Upper lobe of right lung (tissue), 1 donor: ENCODE measurements at regions not wholly inside any gene's neighbourhood (a gene's known extent, or its start where the extent isn't known, plus 50 kb on each side); places are given as distances from the start of the nearest gene placed in this dataset.

ENCODE experiments used
- ATAC-seq: fragments of 200-7000 bp; cut with Tn5 transposase; one replicate; pipeline ENCODE4 v1.9.1; 2020; ENCODE audit warnings: mild to moderate bottlenecking, moderate library complexity
- DNase-seq: peaks from one replicate; pipeline ENCODE4 v3.0.0-alpha.2; 2020
- H3K27ac ChIP-seq: fragments of 200-600 bp; one replicate; pipeline ENCODE4 v1.8.0; 2022
- H3K27me3 ChIP-seq: fragments of 200-600 bp; one replicate; pipeline ENCODE4 v1.8.0; 2022; ENCODE audit warnings: mild to moderate bottlenecking
- H3K36me3 ChIP-seq: fragments of 200-600 bp; one replicate; pipeline ENCODE4 v1.8.0; 2022
- H3K4me1 ChIP-seq: fragments of 200-600 bp; one replicate; pipeline ENCODE4 v1.8.0; 2022
- H3K4me3 ChIP-seq: fragments of 200-600 bp; one replicate; pipeline ENCODE4 v1.8.0; 2022; ENCODE audit warnings: mild to moderate bottlenecking
- H3K9me3 ChIP-seq: fragments of 200-600 bp; one replicate; pipeline ENCODE4 v1.8.0; 2022
- intact Hi-C: fragments of 100-400 bp; cut with DNase I; formaldehyde crosslinking; loops from one replicate; pipeline ENCODE4 v1.11.0; 2022
- TF ChIP-seq, protein P1 (sequence below): fragments of 200-600 bp; IDR thresholded peaks from one replicate; pipeline ENCODE4 v1.8.0; 2022; ENCODE audit warnings: antibody characterized with exemption
- donor health status: DM: no; HTN: yes; CAD: no; lungs with severe emphysema.

DNA sequence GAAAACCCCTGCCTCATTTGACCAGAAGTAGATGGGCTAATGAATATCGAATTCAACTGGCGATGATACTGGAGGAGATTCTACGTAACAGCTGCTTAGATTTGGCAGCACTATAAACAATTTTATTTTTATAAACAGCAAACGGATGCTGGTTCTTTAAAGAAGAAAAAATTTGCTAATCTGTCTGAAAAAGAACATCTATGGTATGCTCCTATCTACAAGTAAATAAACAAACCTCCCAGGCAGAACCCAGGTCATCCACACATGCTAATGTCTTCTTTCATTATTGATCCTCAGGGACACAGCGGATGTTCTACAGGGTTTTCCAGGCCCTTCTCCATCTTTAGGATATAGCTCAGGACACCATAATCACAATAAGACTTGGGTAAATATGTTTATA, 291.3 kb downstream of the ALDH8A1 start:
- no peak for DNase-seq

DNA sequence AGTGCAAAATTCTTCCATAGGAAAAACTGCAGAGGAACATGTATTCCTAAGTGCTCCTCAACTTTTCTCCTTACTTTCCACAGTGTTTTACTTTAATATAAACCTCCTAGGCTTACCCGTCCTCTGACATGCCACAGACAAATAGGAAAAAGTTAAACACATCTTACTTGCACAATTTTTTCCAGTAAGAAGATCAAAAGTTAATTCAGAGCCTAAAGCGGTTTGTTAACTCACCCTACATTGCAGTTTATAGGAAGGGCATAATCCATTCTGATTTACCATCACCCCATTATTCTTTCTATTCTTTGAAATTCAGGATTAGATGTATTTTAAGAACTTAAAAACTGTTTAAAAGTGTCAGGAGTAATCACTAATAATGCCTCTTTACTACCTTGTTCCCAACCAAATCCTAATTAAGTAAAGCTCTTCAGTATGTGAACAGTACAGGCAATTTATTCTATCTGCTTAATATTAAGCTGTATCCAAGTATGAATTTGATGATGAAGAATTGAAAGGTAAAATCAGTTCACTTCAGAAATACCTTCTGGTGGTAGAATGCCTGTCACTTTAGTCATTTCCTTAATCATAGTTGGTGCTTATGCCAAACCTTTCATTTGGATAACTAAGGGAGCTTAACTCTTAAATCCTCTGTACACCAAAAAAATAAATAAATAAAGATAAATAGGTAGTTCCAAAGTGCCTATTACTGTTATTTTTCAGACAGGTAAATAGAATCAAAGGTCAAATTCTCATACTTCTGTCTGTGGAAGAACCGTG, 292.0 kb downstream of the ALDH8A1 start:
- H3K4me3 ChIP-seq, result no peak overlapping the region
- H3K9me3 ChIP-seq, result no peaks in the 10 kb centered on the region
- H3K27me3 ChIP-seq, result no peaks in the 10 kb centered on the region
- no peak for ATAC-seq
- H3K4me1 ChIP-seq, result no peaks in the 10 kb centered on the region
- intact Hi-C loops, result no loop called here
- H3K36me3 ChIP-seq, result no peaks in the 10 kb centered on the region
- H3K27ac ChIP-seq, result no peak overlapping the region
- DNase-seq, result no peak
- TF ChIP-seq, protein P1, sequence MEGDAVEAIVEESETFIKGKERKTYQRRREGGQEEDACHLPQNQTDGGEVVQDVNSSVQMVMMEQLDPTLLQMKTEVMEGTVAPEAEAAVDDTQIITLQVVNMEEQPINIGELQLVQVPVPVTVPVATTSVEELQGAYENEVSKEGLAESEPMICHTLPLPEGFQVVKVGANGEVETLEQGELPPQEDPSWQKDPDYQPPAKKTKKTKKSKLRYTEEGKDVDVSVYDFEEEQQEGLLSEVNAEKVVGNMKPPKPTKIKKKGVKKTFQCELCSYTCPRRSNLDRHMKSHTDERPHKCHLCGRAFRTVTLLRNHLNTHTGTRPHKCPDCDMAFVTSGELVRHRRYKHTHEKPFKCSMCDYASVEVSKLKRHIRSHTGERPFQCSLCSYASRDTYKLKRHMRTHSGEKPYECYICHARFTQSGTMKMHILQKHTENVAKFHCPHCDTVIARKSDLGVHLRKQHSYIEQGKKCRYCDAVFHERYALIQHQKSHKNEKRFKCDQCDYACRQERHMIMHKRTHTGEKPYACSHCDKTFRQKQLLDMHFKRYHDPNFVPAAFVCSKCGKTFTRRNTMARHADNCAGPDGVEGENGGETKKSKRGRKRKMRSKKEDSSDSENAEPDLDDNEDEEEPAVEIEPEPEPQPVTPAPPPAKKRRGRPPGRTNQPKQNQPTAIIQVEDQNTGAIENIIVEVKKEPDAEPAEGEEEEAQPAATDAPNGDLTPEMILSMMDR, result no peak

More for the DNA sequence above, 291.3 kb downstream of the ALDH8A1 start:
- Histone ChIP-seq H3K4me1 (no peaks in the 10 kb centered on the region), H3K4me3 (no peak overlapping the region), H3K9me3 (no peaks in the 10 kb centered on the region), H3K36me3 (no peaks in the 10 kb centered on the region), H3K27ac (no peak overlapping the region), H3K27me3 (no peaks in the 10 kb centered on the region)
- no peak for ATAC-seq
- intact Hi-C loops, result no loop called here
- TF ChIP-seq, protein P1, result no peak

DNA sequence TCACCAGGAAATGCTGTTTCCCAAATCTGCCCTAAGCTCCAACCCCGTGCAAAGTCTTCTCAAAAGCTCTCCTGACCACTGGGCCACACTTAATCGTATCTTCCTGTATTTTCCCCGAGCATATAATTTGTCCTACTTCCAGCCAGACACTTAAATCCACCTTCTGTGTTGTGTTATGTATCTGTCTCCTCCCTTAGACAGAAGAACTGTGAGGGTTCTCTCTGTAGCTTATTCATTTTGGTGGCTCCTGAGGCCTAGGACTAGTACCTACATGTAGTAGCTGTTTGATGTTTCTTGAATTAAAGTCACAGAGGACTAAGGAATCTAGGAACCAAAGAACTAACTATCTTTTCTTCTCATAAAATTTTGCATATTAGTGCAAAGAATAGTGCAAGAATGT, 292.6 kb downstream of the ALDH8A1 start:
- H3K36me3 ChIP-seq, result no peaks in the 10 kb centered on the region
- no peaks in the 10 kb centered on the region for H3K9me3 ChIP-seq
- H3K27me3 ChIP-seq, result no peaks in the 10 kb centered on the region
- TF ChIP-seq, protein P1, result no peak
- intact Hi-C loops, result no loop called here
- H3K4me1 ChIP-seq, result no peaks in the 10 kb centered on the region
- ATAC-seq, result no peak
- no peak overlapping the region for H3K4me3 ChIP-seq
- no peak for DNase-seq
- no peak overlapping the region for H3K27ac ChIP-seq

DNA sequence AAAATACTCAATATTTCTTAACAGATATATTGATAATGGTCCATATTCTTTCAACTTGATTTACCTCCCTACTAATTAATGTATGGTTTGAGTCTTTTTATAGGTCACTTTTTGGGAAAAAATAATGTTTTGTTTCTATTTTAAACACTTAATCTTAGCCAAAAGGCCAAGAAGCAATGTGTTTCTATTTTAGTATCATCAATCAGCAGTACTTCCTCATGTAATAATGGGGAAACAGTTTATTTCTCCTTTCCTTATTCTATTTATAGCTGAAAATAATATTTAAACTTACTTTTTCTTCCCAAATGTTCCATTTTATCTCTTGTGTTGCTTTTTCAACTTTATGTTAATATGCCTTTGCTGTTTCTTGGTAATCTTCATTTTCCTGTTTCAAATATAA, 295.1 kb downstream of the ALDH8A1 start:
- no peak for DNase-seq
- no peaks in the 10 kb centered on the region for H3K36me3 ChIP-seq
- ATAC-seq, result no peak
- TF ChIP-seq, protein P1, result no peak
- no peak overlapping the region for H3K27ac ChIP-seq
- intact Hi-C loops, result no loop called here
- no peaks in the 10 kb centered on the region for H3K9me3 ChIP-seq
- no peaks in the 10 kb centered on the region for H3K4me1 ChIP-seq
- H3K4me3 ChIP-seq, result no peak overlapping the region
- no peaks in the 10 kb centered on the region for H3K27me3 ChIP-seq

DNA sequence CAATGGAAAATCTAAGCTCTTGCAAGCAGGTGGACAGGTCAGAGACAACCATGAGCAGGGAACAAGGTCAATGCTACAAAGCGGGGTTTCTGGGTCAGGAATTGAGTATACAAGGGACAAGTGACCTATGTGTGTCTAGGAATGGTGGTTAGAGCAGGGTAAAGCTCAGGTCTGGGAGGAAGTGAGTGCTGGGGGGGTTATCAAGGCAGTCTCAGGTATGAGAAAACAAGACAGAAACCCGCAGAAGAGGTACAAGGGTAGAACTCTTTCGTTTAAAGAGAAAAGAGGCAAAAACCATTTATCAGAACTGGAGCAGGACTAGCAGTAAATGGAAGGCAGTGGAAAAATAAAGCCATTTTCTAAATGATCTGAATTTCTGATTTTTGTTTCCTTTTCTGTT, 298.4 kb downstream of the ALDH8A1 start:
- H3K4me1 ChIP-seq, result no peaks in the 10 kb centered on the region
- DNase-seq, result no peak
- H3K27me3 ChIP-seq, result no peaks in the 10 kb centered on the region
- TF ChIP-seq, protein P1, result no peak
- no peak overlapping the region for H3K27ac ChIP-seq
- H3K36me3 ChIP-seq, result no peaks in the 10 kb centered on the region
- H3K9me3 ChIP-seq, result no peaks in the 10 kb centered on the region
- ATAC-seq, result no peak
- intact Hi-C loops, result no loop called here
- H3K4me3 ChIP-seq, result no peak overlapping the region
